Right forelimb (tissue), 1 donor: ENCODE measurements at regions not wholly inside any gene's neighbourhood (a gene's known extent, or its start where the extent isn't known, plus 50 kb on each side); places are given as distances from the start of the nearest gene placed in this dataset.

Source experiments
- DNase-seq: peaks from one replicate; pipeline ENCODE4 v3.0.0-alpha.2; 2018

GRCh38 chr2:40820319-40820718 lies 368.4 kb upstream of the SLC8A1 start:
- no peak for DNase-seq

GRCh38 chr2:40823478-40823877 lies 371.6 kb upstream of the SLC8A1 start:
- no peak for DNase-seq

- no peak for DNase-seq
Observed at GRCh38 chr2:40824278-40824677, 372.4 kb upstream of the SLC8A1 start.

- no peak for DNase-seq
Observed at GRCh38 chr2:40827392-40827791, 375.5 kb upstream of the SLC8A1 start.

- DNase-seq = no peak
Observed at GRCh38 chr2:40831321-40831873, 379.5 kb upstream of the SLC8A1 start.

GRCh38 chr2:40841856-40842255 lies 390.0 kb upstream of the SLC8A1 start:
- DNase-seq = no peak

GRCh38 chr2:40844353-40845277 lies 392.7 kb upstream of the SLC8A1 start:
- DNase-seq = no peak

- no peak for DNase-seq
Observed at GRCh38 chr2:40851661-40852060, 399.8 kb upstream of the SLC8A1 start.

- DNase-seq = no peak
Observed at GRCh38 chr2:40859617-40860016, 407.7 kb upstream of the SLC8A1 start.

GRCh38 chr2:40867829-40868228 lies 415.9 kb upstream of the SLC8A1 start:
- no peak for DNase-seq

GRCh38 chr2:40872580-40872979 lies 420.7 kb upstream of the SLC8A1 start:
- DNase-seq = no peak

- DNase-seq = no peak
Observed at GRCh38 chr2:40874380-40874779, 422.5 kb upstream of the SLC8A1 start.

- no peak for DNase-seq
Observed at GRCh38 chr2:40877734-40878288, 425.9 kb upstream of the SLC8A1 start.

GRCh38 chr2:40879305-40879704 lies 427.4 kb upstream of the SLC8A1 start:
- no peak for DNase-seq

GRCh38 chr2:40886100-40886499 lies 434.2 kb upstream of the SLC8A1 start:
- DNase-seq = no peak

- no peak for DNase-seq
Observed at GRCh38 chr2:40886655-40887054, 434.8 kb upstream of the SLC8A1 start.

- no peak for DNase-seq
Observed at GRCh38 chr2:40896358-40896757, 444.5 kb upstream of the SLC8A1 start.

- DNase-seq = no peak
Observed at GRCh38 chr2:40914666-40915065, 462.8 kb upstream of the SLC8A1 start.

- no peak for DNase-seq
Observed at GRCh38 chr2:40915651-40916050, 463.8 kb upstream of the SLC8A1 start.

- no peak for DNase-seq
Observed at GRCh38 chr2:40935349-40935748, 483.5 kb upstream of the SLC8A1 start.

GRCh38 chr2:40937284-40937683 lies 485.4 kb upstream of the SLC8A1 start:
- no peak for DNase-seq

GRCh38 chr2:40953341-40953740 lies 501.5 kb upstream of the SLC8A1 start:
- no peak for DNase-seq

- DNase-seq = no peak
Observed at GRCh38 chr2:40955042-40955441, 503.2 kb upstream of the SLC8A1 start.

- DNase-seq = no peak
Observed at GRCh38 chr2:40955635-40956034, 503.7 kb upstream of the SLC8A1 start.
